ENCODE measurements at regions not wholly inside any gene's neighbourhood (a gene's known extent, or its start where the extent isn't known, plus 50 kb on each side); places are given as distances from the start of the nearest gene placed in this dataset.

- no peak for DNase-seq
- Histone ChIP-seq H3K9me3 (no peaks in the 10 kb centered on the region), H3K4me1 (no peaks in the 10 kb centered on the region), H3K27ac (no peak overlapping the region), H3K36me3 (no peaks in the 10 kb centered on the region), H3K27me3 (no peaks in the 10 kb centered on the region), H3K4me3 (no peak overlapping the region)
- TF ChIP-seq POLR2A (IDR thresholded peaks at IDR 0.05), result no peak
- peak in 2 of 4 donors; percentile 19 to 24 for ATAC-seq
- intact Hi-C loops (cut with DNase I), result no loop called here
- WGBS (ENCODE audit: insufficient coverage, low coverage, low lambda C conversion rate, missing lambda C conversion rate), result 60% methylated on average over 2 of the region's 15 CpGs
Measured at GRCh38 chr5:5573798-5574380, 151.4 kb downstream of the ICE1 start.

GRCh38 chr5:5572976-5573797 is 150.7 kb downstream of the ICE1 start:
- Histone ChIP-seq H3K9me3 (no peaks in the 10 kb centered on the region), H3K27ac (no peak overlapping the region), H3K4me1 (no peaks in the 10 kb centered on the region), H3K27me3 (no peaks in the 10 kb centered on the region), H3K4me3 (no peak overlapping the region), H3K36me3 (no peaks in the 10 kb centered on the region)
- ATAC-seq (no peak), DNase-seq (no peak)
- intact Hi-C loops (cut with DNase I), result no loop called here
- 25% methylated on average over 2 of the region's 21 CpGs for WGBS (ENCODE audit: insufficient coverage, low coverage, low lambda C conversion rate, missing lambda C conversion rate)
- TF ChIP-seq POLR2A (IDR thresholded peaks at IDR 0.05), result no peak
- TF ChIP-seq, protein P1, sequence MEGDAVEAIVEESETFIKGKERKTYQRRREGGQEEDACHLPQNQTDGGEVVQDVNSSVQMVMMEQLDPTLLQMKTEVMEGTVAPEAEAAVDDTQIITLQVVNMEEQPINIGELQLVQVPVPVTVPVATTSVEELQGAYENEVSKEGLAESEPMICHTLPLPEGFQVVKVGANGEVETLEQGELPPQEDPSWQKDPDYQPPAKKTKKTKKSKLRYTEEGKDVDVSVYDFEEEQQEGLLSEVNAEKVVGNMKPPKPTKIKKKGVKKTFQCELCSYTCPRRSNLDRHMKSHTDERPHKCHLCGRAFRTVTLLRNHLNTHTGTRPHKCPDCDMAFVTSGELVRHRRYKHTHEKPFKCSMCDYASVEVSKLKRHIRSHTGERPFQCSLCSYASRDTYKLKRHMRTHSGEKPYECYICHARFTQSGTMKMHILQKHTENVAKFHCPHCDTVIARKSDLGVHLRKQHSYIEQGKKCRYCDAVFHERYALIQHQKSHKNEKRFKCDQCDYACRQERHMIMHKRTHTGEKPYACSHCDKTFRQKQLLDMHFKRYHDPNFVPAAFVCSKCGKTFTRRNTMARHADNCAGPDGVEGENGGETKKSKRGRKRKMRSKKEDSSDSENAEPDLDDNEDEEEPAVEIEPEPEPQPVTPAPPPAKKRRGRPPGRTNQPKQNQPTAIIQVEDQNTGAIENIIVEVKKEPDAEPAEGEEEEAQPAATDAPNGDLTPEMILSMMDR (IDR thresholded peaks at IDR 0.05), result no peak

- no peaks in the 10 kb centered on the region for H3K36me3 ChIP-seq
- no peak for DNase-seq
- WGBS (ENCODE audit: insufficient coverage, low coverage, low lambda C conversion rate, missing lambda C conversion rate), result 31% methylated on average over 19 of the region's 29 CpGs
- no peak for ATAC-seq
- intact Hi-C loops (cut with DNase I), result no loop called here
- H3K9me3 ChIP-seq, result no peaks in the 10 kb centered on the region
- TF ChIP-seq, protein P1 (IDR thresholded peaks at IDR 0.05), result no peak
- no peak for TF ChIP-seq POLR2A (IDR thresholded peaks at IDR 0.05)
- H3K27me3 ChIP-seq, result no peaks in the 10 kb centered on the region
- H3K4me1 ChIP-seq, result no peaks in the 10 kb centered on the region
- no peak overlapping the region for H3K27ac ChIP-seq
- no peak overlapping the region for H3K4me3 ChIP-seq
Measured at GRCh38 chr5:5572010-5572865, 149.8 kb downstream of the ICE1 start.

GRCh38 chr5:5570646-5571045 is 148.2 kb downstream of the ICE1 start:
- no peaks in the 10 kb centered on the region for H3K27me3 ChIP-seq
- H3K9me3 ChIP-seq, result no peaks in the 10 kb centered on the region
- H3K4me3 ChIP-seq, result no peak overlapping the region
- no CpG with 5 or more reads among the region's 8 CpGs for WGBS (ENCODE audit: insufficient coverage, low coverage, low lambda C conversion rate, missing lambda C conversion rate)
- no peaks in the 10 kb centered on the region for H3K36me3 ChIP-seq
- no peak overlapping the region for H3K27ac ChIP-seq
- intact Hi-C loops (cut with DNase I), result no loop called here
- TF ChIP-seq POLR2A (IDR thresholded peaks at IDR 0.05), result no peak
- TF ChIP-seq, protein P1 (IDR thresholded peaks at IDR 0.05), result no peak
- H3K4me1 ChIP-seq, result no peaks in the 10 kb centered on the region
- ATAC-seq (no peak), DNase-seq (no peak)
